SKM-1 (cell line): ENCODE measurements at regions not wholly inside any gene's neighbourhood (a gene's known extent, or its start where the extent isn't known, plus 50 kb on each side); places are given as distances from the start of the nearest gene placed in this dataset.

ENCODE experiments used
- DNase-seq: peaks from one replicate; lab custom pipeline; 2025; ENCODE audit not compliant: unreplicated experiment; lab: John Stamatoyannopoulos, UW

DNA sequence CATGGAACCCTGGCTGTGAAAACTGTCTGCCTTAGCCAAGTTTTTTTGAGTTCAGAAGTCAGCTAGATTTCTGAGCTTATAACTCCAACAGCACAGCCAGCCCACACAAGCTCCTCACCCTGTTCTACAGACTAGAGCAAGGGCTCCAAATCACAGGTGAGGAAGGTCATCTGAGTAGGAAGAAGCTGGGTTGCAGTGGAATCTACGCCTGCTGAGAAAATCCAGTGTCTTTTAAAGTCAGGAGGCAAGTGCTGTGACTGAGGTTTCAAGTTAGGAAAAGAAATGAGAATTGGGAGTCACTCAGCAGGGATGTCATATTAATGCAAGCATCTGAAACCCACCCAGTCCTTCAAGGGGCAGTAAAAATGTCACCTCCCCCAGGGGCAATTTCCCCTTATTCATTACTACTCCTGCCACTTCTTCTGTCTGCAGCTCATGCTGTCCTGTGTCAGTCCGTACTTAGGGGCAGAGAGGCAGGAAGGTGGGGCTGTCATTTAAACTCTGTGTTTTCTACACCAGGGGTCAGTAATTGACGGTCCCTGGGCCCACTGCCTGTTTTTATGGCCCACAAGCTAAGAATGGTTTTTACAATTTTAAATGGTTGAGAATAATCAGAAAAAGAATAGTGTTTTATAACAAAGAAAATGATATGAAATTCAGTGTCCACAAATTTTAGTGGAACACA, 551.1 kb downstream of the BCL11A start:
- no peak for DNase-seq

DNA sequence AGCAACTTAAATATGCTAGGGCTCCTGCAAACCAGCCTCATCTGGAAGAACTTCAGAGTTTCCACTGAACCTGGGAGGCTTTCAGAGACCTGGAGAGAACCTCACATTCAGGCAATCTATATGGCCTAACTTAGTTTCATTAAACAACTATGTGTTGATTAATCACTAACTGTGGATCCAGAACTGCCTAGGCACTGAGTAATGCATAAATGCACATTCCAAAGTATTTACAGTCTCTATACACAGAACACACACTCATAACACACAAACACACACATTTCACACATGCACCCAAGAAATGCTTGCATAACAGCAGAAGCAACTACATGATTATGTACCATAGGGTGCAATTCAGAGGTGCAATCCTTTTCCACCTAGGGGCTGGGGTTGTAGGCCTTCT, 552.8 kb downstream of the BCL11A start:
- DNase-seq = no peak

DNA sequence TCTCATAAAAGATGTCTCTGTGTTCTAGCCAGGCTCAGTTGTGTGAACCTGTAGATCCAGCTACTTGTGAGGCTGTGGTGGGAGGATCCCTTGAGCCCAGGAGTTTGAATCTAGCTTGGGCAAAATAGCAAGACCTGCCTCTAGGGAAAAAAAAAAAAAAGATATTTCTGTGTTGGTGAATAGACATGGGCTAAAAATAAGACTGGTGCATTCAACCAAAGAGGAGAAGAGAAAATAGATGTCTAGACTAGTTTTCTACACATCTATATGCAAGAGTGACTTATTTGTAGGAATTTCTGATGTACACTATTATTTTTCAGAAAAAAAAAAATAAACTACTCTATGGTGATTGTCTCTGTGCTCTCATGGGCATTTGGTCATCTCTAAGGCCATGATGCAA, 555.1 kb downstream of the BCL11A start:
- DNase-seq = no peak

DNA sequence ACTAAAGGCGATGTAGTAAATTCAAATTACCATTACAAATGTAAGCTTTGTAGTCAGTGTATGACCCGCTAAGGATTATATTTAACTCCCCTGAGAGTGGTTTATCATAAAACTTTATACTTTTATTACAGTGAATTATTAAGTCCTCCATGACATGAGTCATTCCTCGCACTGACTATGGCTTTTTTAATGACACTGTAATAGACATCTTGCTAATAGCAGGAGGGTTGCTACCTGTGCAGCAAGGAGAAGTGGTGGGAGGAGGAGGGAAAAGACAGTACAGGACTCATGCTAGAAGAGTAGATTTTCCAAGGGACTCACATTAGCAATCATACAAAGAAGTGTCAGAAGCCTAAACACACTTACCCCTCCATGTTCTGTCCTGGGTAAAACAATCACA, 556.1 kb downstream of the BCL11A start:
- DNase-seq = no peak

DNA sequence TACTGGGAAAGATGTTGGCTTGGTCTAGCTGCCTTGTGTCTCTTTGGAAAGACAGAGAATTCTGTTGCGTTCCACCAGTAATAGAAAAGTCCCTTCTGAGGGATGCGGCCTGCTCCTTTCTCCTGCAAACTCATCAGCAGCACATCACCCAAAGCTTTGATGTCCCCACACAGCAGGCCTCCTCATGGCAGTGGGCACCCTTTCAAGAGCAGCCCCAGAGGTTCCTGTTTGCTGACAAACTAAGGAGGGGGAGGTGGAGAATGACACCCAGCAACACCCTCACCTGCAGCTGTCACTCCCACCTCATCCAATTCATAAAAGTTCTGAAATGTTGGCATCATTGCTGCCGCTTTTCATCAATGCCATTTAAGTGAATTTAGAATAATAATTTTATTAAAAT, 556.6 kb downstream of the BCL11A start:
- DNase-seq = no peak

DNA sequence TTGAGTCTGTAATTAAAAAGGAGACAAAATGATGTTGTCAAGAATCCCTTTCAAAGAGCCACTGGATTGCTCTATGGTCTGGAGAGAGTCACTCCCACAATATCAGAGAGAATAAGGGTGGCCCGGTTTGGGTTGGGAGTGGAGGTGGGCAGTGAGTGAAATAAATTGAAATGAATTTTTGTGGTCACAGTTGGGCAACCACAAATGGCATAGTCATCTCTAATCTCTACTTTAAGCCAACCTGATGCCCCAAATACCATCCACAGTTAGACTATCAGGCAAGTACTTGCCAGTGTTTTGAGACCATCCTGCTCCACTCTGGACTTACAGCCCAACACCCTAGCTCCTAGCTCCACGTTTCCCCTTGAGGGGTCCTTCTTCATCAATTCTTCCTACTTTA, 559.7 kb downstream of the BCL11A start:
- no peak for DNase-seq

DNA sequence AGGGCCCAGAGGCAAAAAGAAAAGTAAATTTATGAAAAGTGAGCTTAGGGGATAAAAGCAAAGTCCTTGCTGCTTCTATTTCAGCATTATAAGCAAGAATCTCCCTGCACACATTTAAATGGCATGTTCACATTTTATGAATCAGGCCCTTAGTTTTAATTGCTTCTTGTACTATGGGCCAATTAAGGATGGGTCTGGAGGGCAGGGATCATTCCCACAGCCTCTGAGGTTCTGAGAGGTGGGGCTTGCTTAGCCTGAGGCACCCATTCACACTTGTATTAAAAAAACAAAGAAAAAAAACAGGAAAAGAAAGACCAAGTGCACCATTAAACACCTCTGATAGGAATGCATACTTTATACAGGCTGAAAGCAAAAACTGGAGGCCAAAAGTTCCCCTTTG, 565.1 kb downstream of the BCL11A start:
- no peak for DNase-seq

DNA sequence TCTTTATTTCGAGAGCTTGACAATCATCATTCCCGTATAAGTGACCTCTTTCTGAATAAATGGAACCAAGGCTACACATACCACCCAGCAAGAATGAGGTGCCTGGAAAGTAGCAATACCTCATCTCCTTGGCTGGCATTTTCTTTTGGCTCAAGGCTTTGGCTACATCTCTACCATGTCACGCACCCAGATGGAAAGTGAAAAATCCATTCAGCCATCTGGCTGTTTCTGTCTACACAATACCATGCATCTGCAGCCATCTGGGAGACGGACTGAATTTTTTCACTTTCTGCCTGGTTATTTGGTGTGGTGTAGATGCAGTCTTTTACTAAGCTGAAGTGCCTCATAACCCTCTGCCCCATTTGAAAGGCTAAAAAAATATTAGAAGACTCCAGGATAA, 566.9 kb downstream of the BCL11A start:
- DNase-seq = no peak

DNA sequence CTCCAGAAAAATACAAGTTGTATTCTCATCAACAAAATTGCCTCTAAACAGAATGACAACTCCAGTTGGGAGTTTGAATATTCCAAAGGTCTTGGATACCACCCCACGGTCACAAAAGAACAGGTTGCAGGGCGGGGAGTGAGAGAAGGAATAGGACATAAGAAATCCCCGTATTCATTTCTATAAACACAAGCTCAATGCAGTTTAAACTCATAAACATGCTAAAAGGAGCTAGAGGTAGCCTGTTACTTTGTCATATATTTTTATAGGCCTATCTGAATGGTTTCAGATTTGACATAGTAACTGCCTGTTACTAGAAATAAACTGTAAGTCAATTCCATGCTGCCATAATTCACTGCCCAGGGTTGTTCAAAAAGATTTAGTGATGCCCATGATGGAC, 567.5 kb downstream of the BCL11A start:
- DNase-seq = no peak

DNA sequence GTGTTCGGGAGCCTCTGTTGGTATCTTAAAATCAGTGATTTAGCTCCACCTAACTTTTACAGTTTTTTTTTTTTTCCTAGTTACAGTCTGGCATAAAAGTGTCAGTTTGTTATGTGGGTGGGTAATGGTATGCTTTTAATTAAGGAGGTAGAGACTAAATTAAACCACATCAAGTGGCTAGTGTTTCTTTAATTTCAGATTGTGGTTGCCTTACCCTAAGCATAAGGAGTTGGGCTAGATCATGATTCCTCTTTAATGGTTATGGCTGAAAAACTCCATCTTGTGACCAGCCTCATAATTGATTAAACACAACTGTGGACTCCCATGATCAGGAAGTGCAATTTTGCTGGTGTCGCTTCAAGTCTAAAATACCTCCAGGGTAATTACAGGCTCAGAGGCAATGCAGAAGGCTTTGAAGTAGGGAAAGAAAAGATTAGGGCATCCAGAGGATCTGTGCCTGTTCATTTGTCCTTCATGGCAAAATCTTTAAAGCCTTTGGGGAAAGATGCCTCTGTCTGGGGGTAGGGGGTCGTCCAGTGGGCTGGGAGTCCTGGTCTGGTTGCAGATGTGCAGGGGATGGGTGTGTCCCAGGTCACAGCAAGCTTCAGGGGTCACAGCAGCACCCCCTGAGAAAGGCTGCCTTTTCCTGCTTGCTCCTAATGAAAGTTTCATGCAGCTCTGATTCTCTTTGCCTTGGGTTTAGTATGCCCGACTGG, 579.2 kb downstream of the BCL11A start:
- DNase-seq = no peak

DNA sequence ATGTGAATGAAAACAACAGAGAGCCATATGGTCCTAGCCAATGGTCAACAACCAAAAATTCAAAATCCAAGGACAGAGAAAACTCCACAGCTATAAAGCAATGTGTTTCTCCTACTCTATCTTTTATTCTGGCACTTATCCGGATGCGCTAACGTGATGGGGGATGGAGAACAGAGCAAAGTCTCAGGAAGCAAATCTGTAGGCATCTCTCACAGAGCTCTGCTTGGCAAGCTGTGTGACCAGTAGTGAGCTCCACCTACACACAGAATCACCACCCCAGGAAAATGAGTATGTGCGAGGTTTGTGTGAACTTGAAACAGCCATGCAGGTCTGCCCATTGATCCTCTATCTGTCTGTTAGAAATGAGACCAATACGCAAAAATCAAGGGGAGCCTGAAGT, 584.3 kb downstream of the BCL11A start:
- DNase-seq = no peak

DNA sequence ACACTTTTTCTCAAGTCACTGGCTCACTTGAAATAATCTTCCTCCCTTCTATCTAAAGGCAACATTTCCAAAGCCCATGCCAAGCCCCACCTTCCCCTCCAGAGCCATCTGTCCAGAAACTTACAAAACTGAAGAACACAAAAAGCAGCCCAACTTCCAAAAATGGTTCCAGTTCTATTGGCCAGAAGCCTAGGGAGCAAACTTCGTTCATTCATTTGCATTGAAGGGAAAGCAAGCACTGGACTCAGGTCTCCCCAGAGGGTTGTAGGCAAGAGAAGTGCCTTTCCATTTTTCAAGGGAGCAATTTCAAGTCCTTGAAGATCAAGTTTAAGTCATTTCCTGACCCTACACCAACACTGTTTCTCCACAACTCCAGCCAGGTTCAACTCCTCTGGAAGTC, 585.0 kb downstream of the BCL11A start:
- DNase-seq = no peak

DNA sequence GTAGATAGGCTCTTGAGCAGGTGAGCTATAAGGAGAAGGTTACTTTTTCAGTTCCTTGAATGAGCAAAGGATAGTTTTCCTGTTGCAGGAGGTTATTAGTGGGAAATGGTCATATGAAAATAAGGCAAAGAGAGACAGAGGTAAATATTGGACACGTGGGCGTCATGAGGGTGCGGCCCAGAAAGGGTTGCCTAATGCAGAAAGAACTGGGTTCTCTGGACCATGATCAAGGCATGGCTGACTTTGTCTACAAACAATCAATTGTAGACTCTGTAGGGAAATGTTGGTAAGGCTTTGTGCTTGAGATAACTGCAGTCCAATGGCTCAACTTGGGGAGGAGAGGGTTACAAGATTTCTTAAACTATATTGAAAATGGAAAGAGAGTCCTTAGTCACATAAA, 585.8 kb downstream of the BCL11A start:
- no peak for DNase-seq

DNA sequence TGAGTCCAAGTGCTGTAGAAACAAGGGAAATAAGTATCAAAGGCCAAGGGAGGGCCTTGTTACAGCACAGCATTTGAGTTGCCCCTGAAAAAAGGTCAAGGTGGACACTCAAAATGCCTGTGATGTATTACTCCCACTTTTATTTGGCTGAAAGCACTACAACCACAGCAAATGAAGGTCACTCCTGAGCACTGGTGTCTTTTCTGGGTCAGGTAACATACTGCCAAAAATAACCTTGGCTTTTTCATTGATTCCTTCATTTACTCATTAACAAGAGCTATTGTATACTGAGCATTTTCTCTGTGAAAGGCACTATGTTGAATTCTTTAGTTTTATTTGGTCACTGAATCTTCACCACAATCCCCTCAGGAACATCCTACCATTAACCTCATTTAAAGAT, 590.3 kb downstream of the BCL11A start:
- no peak for DNase-seq

DNA sequence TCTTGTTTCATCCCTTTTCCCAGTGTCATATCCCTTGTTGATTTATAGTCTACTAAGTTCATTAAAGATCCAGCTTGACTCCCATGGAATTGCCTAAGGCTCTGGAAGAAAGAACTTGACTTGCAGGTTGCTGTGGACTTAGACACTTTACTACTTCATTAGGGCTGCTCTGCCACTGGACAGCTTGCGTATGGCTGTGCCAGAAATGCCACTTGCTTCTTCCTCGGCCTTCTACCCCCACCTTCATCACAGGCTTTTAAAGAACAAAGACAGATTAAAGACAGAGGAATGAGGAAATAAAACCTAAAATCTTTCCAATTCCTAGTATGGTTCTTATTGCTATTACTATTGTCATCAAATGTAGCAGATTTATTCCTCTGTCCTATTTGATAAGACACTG, 591.7 kb downstream of the BCL11A start:
- no peak for DNase-seq

DNA sequence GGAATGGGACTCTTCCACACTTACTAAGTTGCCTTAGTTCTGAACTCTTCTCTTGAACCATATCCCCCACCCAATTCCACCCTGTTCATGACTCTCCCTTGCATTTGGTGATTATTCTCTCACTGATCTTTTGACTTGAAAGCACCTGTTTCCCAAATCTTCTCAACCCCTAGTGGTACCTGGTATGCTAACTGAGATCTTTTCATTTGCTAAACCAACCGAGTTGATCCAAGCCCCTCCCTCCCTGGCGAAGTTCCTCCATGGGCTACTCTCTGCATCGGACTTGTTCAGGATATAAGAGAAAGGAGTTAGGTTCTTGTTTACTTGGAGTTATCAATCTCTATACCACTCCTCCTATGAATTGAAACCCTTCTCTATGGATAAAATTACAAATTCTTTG, 593.5 kb downstream of the BCL11A start:
- no peak for DNase-seq

DNA sequence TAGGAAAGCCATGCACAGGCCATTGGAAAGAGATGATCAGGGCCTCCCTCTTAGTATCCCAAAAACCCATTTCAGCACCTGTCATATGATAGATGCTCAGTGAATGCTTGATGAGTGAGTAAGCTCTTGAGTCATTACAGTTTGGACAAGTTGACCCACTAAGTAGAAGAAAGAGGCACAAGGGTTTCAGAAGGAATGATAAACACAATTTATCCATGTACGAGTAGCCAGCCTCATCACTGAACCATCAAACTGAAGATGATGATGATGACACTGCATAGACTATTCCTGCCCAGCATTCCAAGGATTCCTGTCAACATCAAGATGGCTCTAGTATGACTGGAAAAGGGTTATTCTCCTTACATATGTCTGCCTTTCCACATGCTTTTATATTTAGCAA, 596.0 kb downstream of the BCL11A start:
- no peak for DNase-seq

DNA sequence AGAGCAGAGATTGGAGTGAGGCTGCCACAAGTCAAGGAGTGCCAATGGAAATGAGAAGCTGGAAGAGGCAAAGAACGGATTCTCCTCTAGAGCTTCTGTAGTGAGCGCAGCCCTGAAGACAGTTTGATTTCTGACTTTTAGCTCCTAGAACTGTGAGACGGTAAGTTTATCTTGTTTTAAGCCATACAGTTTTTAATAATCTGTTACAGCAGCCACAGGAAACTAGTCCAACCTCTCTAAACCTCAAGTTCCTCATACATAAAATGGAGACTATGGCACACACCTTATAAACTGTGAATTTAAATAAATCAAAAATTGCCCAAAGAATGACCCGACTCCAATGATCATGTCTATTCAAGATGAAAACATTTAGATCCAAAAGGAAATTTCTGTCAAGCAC, 596.5 kb downstream of the BCL11A start:
- no peak for DNase-seq

DNA sequence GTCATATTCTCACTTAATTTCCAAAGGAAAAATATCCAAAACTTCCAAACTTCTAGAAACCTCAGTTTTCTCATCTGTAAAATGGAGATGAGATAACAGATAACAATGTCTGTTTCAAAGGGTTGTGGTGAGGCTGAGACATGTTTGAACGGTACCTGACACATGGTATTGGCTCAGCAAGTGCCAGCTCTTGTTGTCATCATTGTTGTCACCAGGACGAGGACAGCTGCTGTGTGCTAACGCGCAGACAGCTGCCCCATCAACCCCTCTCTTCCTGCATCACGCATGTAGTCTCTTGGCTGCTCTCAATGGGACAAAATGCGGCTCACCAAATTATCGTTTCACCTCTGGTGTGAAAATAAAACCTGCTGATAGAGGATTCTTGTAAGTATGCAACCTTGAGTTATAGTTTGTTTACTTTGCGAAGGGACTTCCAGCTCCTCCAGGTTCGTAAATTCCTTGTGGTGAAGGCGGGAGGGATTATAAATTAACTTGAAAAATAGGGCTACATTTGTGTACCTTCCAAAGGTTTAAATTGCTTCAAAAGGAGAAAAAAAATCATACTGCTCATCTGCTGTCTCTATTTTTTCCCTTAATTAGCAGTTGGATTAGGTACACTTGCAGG, 605.4 kb downstream of the BCL11A start:
- no peak for DNase-seq

DNA sequence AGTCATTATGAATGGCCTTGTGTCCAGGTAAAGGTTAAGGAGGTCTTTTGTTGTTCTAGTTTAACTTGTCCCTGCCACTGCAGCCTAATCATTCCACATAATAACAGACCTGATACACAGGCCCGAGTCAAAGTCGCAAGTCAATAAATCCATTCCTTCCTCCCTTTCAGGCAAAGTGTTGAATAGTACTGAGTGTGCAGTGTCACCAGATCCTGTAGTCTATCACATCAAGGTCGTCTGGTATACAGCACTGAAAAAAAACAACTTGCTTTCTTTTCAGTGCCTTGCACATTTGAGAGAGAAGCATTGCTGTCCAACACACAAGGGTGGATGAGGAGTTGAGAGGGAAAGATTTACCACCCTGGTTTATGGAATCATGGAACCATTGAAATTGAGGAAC, 606.2 kb downstream of the BCL11A start:
- no peak for DNase-seq

DNA sequence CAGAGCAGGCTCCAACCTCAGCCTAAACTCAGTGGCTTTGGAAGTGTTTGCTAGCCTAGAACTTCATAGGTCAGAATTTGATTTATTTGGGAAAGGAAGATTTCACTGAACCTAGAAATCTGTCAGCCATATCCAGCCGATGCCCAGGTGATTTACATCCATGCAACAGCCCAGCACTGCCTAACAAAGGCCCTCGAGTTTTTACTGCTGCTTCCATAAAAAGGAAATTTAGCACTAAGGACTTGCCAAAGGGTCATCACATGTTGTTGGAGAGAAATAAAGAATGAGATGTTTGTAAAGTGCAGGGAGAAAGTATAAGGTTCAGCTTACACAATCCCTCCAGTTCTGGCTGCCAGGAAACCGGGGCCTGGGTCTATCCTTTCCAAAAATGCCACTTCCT, 614.2 kb downstream of the BCL11A start:
- DNase-seq = no peak

DNA sequence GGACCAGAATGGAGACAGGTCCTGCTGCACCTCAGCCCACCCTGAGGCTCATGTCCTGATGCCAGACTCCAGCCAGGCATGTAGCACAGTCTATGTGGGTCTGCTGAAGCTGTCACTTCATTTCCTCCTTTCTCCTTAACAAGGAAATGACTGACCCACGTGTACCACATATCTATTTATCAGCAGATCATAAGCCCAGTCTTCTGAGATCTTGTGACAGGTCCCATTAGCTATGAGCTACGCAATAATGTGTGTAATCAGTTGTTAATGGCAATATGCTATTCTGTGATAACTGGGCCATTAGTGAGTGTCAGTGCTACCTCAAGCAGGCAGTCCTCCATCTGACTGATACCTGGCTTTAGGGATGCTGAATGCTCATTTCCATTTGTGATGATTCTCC, 615.3 kb downstream of the BCL11A start:
- no peak for DNase-seq

DNA sequence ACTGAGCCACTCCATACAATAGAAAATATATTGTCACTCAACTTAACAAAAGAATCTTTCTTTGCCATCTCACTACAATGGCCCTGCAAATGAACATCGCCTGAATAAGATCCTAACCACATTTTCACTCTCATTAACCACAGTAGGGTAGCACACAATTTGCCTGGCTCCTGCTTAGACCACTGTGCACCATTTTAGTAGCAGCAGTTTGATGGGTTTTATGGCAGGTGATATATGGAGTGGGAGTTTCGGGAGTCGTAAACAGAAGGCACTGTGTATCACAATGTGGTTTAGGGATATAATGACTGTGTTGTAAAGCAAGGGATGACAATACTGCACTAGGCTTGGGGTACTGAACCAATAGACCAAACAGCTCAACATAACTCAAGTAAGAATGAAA, 617.4 kb downstream of the BCL11A start:
- DNase-seq = no peak
